Gastrocnemius medialis (tissue), 4 donors: ENCODE measurements at regions not wholly inside any gene's neighbourhood (a gene's known extent, or its start where the extent isn't known, plus 50 kb on each side); places are given as distances from the start of the nearest gene placed in this dataset.

Experiments
- CTCF ChIP-seq, 5 experiments: fragments of 450-650 bp in 3 of 5; fragments of 200-600 bp in 2 of 5; sonication (generic) in 2 of 5; IDR thresholded peaks in 4 of 5; conservative IDR thresholded peaks in 1 of 5; 1 replicate in 4 of 5; 2 replicates in 1 of 5; pipeline ENCODE4 v1.5.1; 2016 to 2019; ENCODE audit warnings: antibody characterized with exemption in 5 of 5, mild to moderate bottlenecking in 3 of 5, moderate library complexity in 3 of 5
- POLR2A ChIP-seq, 2 donors: fragments of 450-650 bp; IDR thresholded peaks; one replicate each; pipeline ENCODE4 v1.6.1; 2017; ENCODE audit warnings: antibody characterized with exemption in 2 of 2, mild to moderate bottlenecking in 2 of 2, moderate library complexity in 2 of 2

GRCh38 chr20:5663396-5663795 is 52.6 kb upstream of the GPCPD1 start:
- TF ChIP-seq CTCF (IDR thresholded peaks at IDR 0.05 in 4 of 5, conservative IDR thresholded peaks at IDR 0.05 in 1 of 5) (no peak), POLR2A (IDR thresholded peaks at IDR 0.05) (no peak)
